ENCODE measurements at regions not wholly inside any gene's neighbourhood (a gene's known extent, or its start where the extent isn't known, plus 50 kb on each side); places are given as distances from the start of the nearest gene placed in this dataset.

DNA sequence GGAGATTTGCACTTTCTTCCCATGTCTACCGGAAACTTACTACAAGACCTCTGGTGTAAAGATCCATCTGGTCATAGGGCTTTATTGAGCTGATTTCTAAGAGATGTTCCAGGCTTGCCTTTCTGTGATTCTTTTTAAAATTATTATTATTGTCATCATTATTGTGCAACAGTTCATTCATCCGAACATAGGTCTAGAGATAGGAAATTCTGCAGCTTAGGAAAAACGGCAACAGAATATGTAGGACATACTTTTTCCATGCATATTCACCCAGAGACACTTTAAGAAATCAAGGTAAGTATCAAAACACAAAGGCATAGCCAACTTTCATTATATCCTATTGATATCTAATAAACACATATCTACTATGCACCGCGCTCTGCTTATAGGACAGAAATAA lies 378.2 kb upstream of the KLF4 start:
- no peak for DNase-seq
- ATAC-seq = no peak
- 84% methylated on average over 5 of the region's 5 CpGs for WGBS (ENCODE audit: insufficient coverage, low coverage, low lambda C conversion rate, missing lambda C conversion rate)
- intact Hi-C loops (cut with DNase I) = no loop called here
- H3K27me3 ChIP-seq = no peaks in the 10 kb centered on the region
- TF ChIP-seq POLR2A (IDR thresholded peaks at IDR 0.05) = no peak
- TF ChIP-seq, protein P1, sequence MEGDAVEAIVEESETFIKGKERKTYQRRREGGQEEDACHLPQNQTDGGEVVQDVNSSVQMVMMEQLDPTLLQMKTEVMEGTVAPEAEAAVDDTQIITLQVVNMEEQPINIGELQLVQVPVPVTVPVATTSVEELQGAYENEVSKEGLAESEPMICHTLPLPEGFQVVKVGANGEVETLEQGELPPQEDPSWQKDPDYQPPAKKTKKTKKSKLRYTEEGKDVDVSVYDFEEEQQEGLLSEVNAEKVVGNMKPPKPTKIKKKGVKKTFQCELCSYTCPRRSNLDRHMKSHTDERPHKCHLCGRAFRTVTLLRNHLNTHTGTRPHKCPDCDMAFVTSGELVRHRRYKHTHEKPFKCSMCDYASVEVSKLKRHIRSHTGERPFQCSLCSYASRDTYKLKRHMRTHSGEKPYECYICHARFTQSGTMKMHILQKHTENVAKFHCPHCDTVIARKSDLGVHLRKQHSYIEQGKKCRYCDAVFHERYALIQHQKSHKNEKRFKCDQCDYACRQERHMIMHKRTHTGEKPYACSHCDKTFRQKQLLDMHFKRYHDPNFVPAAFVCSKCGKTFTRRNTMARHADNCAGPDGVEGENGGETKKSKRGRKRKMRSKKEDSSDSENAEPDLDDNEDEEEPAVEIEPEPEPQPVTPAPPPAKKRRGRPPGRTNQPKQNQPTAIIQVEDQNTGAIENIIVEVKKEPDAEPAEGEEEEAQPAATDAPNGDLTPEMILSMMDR (IDR thresholded peaks at IDR 0.05) = no peak
- no peaks in the 10 kb centered on the region for H3K4me1 ChIP-seq
- no peak overlapping the region for H3K4me3 ChIP-seq
- no peak overlapping the region for H3K27ac ChIP-seq
- no peaks in the 10 kb centered on the region for H3K36me3 ChIP-seq
- H3K9me3 ChIP-seq = no peaks in the 10 kb centered on the region

DNA sequence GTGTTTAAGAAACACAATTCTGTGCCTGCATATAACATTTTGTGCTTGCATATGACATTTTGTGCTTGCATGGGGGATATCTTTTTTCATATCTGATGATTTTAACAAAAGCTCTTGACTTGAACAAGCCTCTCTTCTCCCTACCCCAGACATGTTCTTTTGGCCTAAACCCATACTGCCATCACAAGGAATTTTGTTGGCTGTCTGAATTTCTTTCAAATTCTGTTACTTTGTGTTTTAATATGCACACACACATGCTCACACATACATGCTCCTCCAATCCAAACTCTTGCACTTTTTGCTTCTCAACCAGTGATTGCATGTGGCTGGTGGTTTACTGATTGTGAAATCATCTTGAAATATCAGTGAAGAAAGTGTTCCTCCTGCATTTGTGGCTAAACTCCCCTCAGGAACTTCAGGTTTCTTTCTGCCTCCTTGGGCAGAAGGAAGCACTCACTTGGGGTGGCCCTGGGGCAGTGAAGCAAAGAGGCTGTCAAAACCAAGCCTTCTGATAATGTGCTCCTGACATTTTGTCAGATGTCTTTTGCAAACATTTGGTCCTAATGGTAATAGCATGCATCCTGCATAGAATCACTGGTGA lies 377.2 kb upstream of the KLF4 start:
- no peaks in the 10 kb centered on the region for H3K9me3 ChIP-seq
- TF ChIP-seq, protein P1 (IDR thresholded peaks at IDR 0.05) = no peak
- TF ChIP-seq POLR2A (IDR thresholded peaks at IDR 0.05) = no peak
- no peak overlapping the region for H3K4me3 ChIP-seq
- ATAC-seq (peak in 3 of 4 donors; percentile 34 to 50 (median 47)), DNase-seq (no peak)
- H3K27ac ChIP-seq = no peak overlapping the region
- no peaks in the 10 kb centered on the region for H3K36me3 ChIP-seq
- intact Hi-C loops (cut with DNase I) = no loop called here
- H3K27me3 ChIP-seq = no peaks in the 10 kb centered on the region
- no peaks in the 10 kb centered on the region for H3K4me1 ChIP-seq

DNA sequence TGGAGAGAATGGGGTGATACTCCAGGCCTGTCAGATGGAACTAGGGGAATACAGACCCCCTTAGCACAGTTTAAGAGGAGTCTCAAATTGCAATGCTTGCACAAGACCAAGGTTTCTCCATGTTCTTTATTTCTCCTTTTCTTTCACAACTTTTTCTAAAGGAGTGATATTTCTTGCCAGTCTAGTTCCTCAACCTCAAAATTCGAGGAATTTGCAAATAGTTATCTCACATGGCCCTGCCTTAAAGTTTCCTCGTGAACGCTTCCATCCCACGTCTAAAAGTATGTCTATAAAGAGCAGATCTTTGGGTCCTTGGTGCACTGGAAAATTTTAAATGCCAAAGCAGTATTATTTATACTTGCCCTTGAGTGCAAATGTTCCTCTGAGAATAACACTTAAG lies 373.8 kb upstream of the KLF4 start:
- Histone ChIP-seq H3K4me3 (no peak overlapping the region), H3K4me1 (no peaks in the 10 kb centered on the region), H3K27ac (no peak overlapping the region), H3K27me3 (no peaks in the 10 kb centered on the region), H3K36me3 (no peaks in the 10 kb centered on the region), H3K9me3 (no peaks in the 10 kb centered on the region)
- intact Hi-C loops (cut with DNase I) = no loop called here
- WGBS (ENCODE audit: insufficient coverage, low coverage, low lambda C conversion rate, missing lambda C conversion rate) = 41% methylated on average over 4 of the region's 4 CpGs
- DNase-seq = no peak
- no peak for TF ChIP-seq POLR2A (IDR thresholded peaks at IDR 0.05)
- TF ChIP-seq, protein P1 (IDR thresholded peaks at IDR 0.05) = no peak
- no peak for ATAC-seq

DNA sequence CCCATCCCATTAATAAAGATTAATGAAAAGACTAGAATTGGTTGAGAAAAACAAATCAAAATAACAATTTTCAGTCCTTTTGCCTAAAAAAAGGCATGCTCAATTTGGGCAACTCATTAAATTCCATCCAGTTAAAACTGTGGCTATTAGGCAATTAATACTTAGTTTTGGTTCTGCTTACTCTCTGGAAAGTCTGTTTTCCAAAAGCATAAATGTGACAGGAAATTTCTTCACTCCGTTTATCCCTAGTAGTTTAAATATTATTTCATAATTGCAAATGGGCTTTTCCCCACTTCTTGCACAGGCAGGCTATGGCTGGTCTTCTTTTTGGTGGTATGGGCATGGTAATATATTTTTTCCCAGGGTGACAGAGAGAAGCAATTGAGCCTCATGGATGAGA lies 373.3 kb upstream of the KLF4 start:
- H3K27me3 ChIP-seq = no peaks in the 10 kb centered on the region
- no peaks in the 10 kb centered on the region for H3K36me3 ChIP-seq
- WGBS (ENCODE audit: insufficient coverage, low coverage, low lambda C conversion rate, missing lambda C conversion rate) = 43% methylated on average over 1 of the region's 1 CpG
- peak in 1 of 4 donors; percentile 14 for ATAC-seq
- no peak overlapping the region for H3K27ac ChIP-seq
- no peaks in the 10 kb centered on the region for H3K4me1 ChIP-seq
- no peak for DNase-seq
- H3K9me3 ChIP-seq = no peaks in the 10 kb centered on the region
- no peak overlapping the region for H3K4me3 ChIP-seq
- intact Hi-C loops (cut with DNase I) = no loop called here
- no peak for TF ChIP-seq POLR2A (IDR thresholded peaks at IDR 0.05)
- TF ChIP-seq, protein P1 (IDR thresholded peaks at IDR 0.05) = no peak

DNA sequence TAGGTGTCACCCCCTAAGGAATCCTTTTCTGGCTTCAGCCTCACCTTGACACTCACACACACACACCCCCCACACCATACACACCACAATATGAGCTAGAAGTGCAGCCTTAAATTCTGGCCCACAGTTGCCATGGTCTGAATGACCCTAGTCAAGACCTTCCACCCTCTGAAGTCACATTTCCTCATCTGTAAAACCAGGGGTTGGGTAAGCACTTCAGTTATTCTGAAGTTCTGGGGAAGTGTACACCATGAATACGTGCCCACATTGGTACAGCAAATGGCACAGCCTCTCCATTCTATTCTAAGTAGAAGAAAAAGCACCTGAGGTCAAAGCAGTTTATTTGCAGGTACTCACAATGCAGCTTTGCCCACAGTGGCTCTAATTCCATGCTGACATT lies 372.8 kb upstream of the KLF4 start:
- Histone ChIP-seq H3K36me3 (no peaks in the 10 kb centered on the region), H3K27ac (no peak overlapping the region), H3K4me3 (no peak overlapping the region), H3K9me3 (no peaks in the 10 kb centered on the region), H3K27me3 (no peaks in the 10 kb centered on the region), H3K4me1 (no peaks in the 10 kb centered on the region)
- ATAC-seq (peak in 3 of 4 donors; percentile 43 to 60 (median 57)), DNase-seq (no peak)
- intact Hi-C loops (cut with DNase I) = no loop called here
- no peak for TF ChIP-seq POLR2A (IDR thresholded peaks at IDR 0.05)
- TF ChIP-seq, protein P1 (IDR thresholded peaks at IDR 0.05) = no peak
- 63% methylated on average over 1 of the region's 1 CpG for WGBS (ENCODE audit: insufficient coverage, low coverage, low lambda C conversion rate, missing lambda C conversion rate)

Data from right lobe of liver (tissue), 6 donors.